Gastroesophageal sphincter (tissue), 3 donors: ENCODE measurements at regions not wholly inside any gene's neighbourhood (a gene's known extent, or its start where the extent isn't known, plus 50 kb on each side); places are given as distances from the start of the nearest gene placed in this dataset.

ENCODE experiments used
- CTCF ChIP-seq, 4 experiments: fragments of 200-600 bp in 2 of 4; fragments of 450-650 bp in 2 of 4; sonication (generic) in 1 of 4; IDR thresholded peaks; one replicate each; pipeline ENCODE4 v1.5.1; 2017 to 2019; ENCODE audit warnings: antibody characterized with exemption in 4 of 4, mild to moderate bottlenecking in 2 of 4, moderate library complexity in 2 of 4
- EP300 ChIP-seq: sonication (generic); formaldehyde crosslinking; IDR thresholded peaks from one replicate; pipeline ENCODE4 v1.6.1; 2017; ENCODE audit warnings: antibody characterized with exemption, mild to moderate bottlenecking
- POLR2A ChIP-seq, 2 donors: fragments of 450-650 bp; IDR thresholded peaks; one replicate each; pipeline ENCODE4 v1.6.1; 2017; ENCODE audit warnings: antibody characterized with exemption in 2 of 2, mild to moderate bottlenecking in 2 of 2, moderate library complexity in 1 of 2
- POLR2AphosphoS5 ChIP-seq: sonication (generic); formaldehyde crosslinking; IDR thresholded peaks from one replicate; pipeline ENCODE4 v1.6.1; 2017; ENCODE audit warnings: antibody characterized with exemption

GRCh38 chr2:120995656-120996190 lies 260.1 kb downstream of the GLI2 start:
- TF ChIP-seq CTCF (IDR thresholded peaks at IDR 0.05): no peak
- no peak for TF ChIP-seq POLR2A (IDR thresholded peaks at IDR 0.05)
- TF ChIP-seq EP300: no peak
- no peak for TF ChIP-seq POLR2AphosphoS5
